Muscle of leg (tissue), 3 donors: ENCODE measurements at regions not wholly inside any gene's neighbourhood (a gene's known extent, or its start where the extent isn't known, plus 50 kb on each side); places are given as distances from the start of the nearest gene placed in this dataset.
"Not testable (repeated sequence)": the region's sequence is repeated elsewhere in the genome, so short reads cannot be mapped to it uniquely, and the experiment has no call there.

ENCODE experiments used
- DNase-seq: peaks from one replicate; pipeline ENCODE4 v3.0.0; 2013
- H3K27ac ChIP-seq: one replicate; pipeline ENCODE4 v1.5.1; 2013; ENCODE audit warnings: mild to moderate bottlenecking, low read length, control low read depth
- H3K27me3 ChIP-seq: one replicate; pipeline ENCODE4 v1.6.1; 2013; ENCODE audit warnings: low read length; ENCODE audit not compliant: control insufficient read depth, insufficient read depth
- H3K36me3 ChIP-seq: one replicate; pipeline ENCODE4 v1.6.1; 2013; ENCODE audit warnings: low read length; ENCODE audit not compliant: control insufficient read depth, insufficient read depth
- H3K4me1 ChIP-seq: one replicate; pipeline ENCODE4 v1.6.1; 2013; ENCODE audit warnings: low read length; ENCODE audit not compliant: control insufficient read depth, insufficient read depth
- H3K4me3 ChIP-seq: one replicate; pipeline ENCODE4 v1.5.1; 2013; ENCODE audit warnings: low read length, control low read depth
- H3K9me3 ChIP-seq: replicated peaks from 2 replicates; pipeline ENCODE4 v1.6.1; 2013; ENCODE audit warnings: low read depth, low read length; ENCODE audit not compliant: control insufficient read depth
- WGBS: methylation state at CpG from one replicate; pipeline ENCODE4 v1.1.5; 2013; ENCODE audit warnings: missing lambda C conversion rate; ENCODE audit not compliant: insufficient coverage; 5-methylcytosine and 5-hydroxymethylcytosine counted together

DNA sequence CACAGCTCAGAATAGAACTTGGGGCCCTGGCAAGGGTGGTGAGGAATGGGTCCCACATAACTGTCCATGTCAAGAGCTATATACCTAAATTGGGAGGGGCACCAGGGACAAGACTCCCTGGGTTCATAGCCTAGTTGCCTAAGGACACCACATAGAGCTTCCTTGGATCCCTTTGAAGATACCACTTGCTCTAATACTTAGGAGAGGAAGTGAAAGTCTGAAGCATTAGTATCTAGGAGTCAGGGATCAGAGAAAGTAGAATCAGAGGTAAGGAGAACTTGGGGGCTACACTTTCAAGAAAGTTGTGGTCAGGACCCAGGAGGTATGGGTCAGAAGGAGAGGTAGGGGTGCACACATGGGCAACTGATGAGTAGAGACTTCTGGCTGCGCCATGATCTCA is 318.2 kb upstream of the SLC39A10 start:
- Histone ChIP-seq H3K36me3 (no peaks in the 10 kb centered on the region), H3K27ac (no peak overlapping the region), H3K4me3 (no peak overlapping the region), H3K9me3 (no peaks in the 10 kb centered on the region), H3K4me1 (no peaks in the 10 kb centered on the region), H3K27me3 (no peaks in the 10 kb centered on the region)
- no peak for DNase-seq
- 88% methylated on average over 1 of the region's 1 CpG for WGBS

DNA sequence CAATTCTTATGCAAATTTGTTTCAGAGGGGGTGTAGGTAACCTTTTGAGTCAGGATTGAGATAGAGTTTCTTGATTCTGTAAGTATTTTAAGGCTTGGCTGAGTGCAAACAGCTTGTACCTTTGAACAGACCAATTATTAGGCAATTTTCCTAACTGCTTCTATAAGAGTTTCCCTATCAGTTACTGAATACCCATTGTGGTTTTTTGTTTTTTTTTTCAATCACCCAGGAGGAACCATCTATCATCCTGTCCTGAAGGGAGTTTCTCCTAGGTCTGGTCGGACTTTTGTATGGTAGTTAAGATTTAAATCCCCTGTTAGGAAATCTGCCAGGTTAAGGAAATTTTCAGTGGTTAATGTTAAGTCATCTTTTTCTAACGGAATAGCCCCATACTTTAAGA is 319.4 kb upstream of the SLC39A10 start:
- Histone ChIP-seq H3K36me3 (no peaks in the 10 kb centered on the region), H3K4me3 (no peak overlapping the region), H3K4me1 (no peaks in the 10 kb centered on the region), H3K9me3 (no peaks in the 10 kb centered on the region), H3K27me3 (no peaks in the 10 kb centered on the region), H3K27ac (no peak overlapping the region)
- no peak for DNase-seq
- WGBS, result no CpG with 5 or more reads among the region's 2 CpGs

DNA sequence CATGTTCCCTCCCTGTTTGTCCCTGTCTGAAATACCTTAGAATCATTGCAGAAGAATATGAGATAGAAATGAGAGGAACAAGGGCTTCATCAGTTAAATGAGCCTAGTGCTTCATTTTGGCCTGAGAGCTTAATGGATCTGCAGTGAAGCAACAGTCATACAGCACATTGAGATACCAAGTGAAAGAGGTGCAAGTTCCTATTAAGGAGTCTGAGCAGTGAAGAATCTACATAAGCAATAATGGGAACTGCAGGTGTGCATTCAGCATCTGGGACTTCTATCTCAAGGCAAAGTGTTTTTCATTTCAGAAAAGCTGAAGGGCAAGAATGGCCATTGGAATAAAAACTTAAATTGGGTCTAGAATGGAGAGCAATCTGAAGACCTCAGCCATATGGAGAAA is 323.2 kb upstream of the SLC39A10 start:
- Histone ChIP-seq H3K4me1 (no peaks in the 10 kb centered on the region), H3K9me3 (no peaks in the 10 kb centered on the region), H3K4me3 (no peak overlapping the region), H3K27ac (no peak overlapping the region), H3K36me3 (no peaks in the 10 kb centered on the region), H3K27me3 (no peaks in the 10 kb centered on the region)
- peak; percentile 36 for DNase-seq

DNA sequence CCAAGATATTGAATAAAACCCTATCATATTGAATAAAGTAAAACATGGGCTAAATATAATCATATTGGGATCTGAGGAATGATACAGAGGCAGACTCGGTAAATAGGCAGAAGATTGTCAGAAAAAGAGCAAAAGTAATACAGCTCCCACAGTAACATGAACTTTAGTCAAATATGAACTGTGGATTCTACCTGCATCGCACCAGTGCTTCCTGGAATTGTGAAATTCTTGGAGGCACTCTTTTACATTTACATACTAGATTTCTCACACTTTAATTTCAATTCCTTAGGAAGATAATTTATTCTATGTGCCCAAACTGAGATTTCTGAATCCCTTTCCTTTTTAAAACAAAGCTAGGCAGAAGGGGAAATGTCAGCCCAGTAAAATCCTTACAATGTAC is 325.1 kb upstream of the SLC39A10 start:
- no CpG with 5 or more reads among the region's 2 CpGs for WGBS
- H3K36me3 ChIP-seq, result no peaks in the 10 kb centered on the region
- no peaks in the 10 kb centered on the region for H3K9me3 ChIP-seq
- H3K27me3 ChIP-seq, result no peaks in the 10 kb centered on the region
- no peak for DNase-seq
- H3K27ac ChIP-seq, result no peak overlapping the region
- no peaks in the 10 kb centered on the region for H3K4me1 ChIP-seq
- H3K4me3 ChIP-seq, result no peak overlapping the region

DNA sequence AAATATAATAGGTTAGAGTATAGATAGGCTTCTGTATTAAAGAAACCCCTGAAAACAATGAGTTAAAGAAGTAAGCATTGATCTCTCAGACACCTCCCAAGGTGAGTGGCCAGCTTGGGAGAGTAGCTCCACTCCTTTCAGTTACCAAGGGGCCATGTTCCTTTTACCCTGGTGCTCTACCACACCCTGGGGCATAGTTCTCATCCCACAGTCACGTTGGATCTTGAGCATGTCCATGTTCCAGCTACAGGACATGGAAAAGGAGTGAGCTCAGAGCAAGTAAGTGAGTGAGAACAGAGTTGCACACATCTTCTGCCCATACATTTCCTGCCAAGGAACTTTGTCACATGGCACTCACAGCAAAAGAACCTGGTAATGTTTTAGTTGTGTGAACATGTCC is 325.9 kb upstream of the SLC39A10 start:
- Histone ChIP-seq H3K4me3 (no peak overlapping the region), H3K9me3 (no peaks in the 10 kb centered on the region), H3K4me1 (no peaks in the 10 kb centered on the region), H3K36me3 (no peaks in the 10 kb centered on the region), H3K27me3 (no peaks in the 10 kb centered on the region), H3K27ac (no peak overlapping the region)
- DNase-seq, result no peak
- no CpG with 5 or more reads among the region's 1 CpG for WGBS

DNA sequence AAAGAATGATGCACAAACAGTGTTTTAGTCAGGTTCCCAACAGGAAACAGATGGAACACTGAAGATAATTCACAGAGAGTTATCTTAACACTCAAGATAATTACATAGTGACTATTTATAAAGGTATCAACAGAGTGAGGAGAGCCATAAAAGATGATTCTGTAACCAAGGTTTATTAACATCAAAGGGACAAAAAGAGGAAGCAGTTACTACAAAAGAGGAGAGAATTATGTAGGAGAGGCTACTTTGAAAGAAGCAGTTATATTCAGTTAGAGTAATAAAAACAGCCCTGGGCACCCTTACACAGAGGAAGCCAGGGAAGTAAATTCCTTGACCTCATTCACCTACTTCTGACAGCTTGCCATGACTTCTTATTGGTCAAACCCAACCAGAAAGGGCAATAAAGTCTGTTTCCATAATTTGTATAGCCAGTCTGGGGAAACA is 326.5 kb upstream of the SLC39A10 start:
- Histone ChIP-seq H3K4me1 (no peaks in the 10 kb centered on the region), H3K36me3 (no peaks in the 10 kb centered on the region), H3K9me3 (no peaks in the 10 kb centered on the region), H3K4me3 (no peak overlapping the region), H3K27ac (no peak overlapping the region), H3K27me3 (no peaks in the 10 kb centered on the region)
- no peak for DNase-seq

DNA sequence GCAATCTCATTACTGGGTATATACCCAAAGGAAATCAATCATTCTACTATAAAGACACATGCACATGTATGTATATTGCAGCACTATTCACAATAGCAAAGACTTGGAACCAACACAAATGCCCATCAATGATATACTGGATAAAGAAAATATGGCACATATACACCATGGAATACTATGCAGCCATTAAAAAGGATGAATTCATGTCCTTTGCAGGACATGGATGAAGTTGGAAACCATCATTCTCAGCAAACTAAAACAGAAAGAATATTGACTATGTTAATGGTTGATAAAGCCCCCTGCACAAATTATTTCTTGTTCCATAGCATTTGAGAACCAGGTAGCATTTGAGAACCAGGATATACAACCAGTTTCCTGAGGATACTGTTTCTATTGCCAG is 327.2 kb upstream of the SLC39A10 start:
- not testable (repeated sequence) for H3K4me3 ChIP-seq, H3K36me3 ChIP-seq, H3K9me3 ChIP-seq, H3K4me1 ChIP-seq, H3K27me3 ChIP-seq, H3K27ac ChIP-seq, DNase-seq

DNA sequence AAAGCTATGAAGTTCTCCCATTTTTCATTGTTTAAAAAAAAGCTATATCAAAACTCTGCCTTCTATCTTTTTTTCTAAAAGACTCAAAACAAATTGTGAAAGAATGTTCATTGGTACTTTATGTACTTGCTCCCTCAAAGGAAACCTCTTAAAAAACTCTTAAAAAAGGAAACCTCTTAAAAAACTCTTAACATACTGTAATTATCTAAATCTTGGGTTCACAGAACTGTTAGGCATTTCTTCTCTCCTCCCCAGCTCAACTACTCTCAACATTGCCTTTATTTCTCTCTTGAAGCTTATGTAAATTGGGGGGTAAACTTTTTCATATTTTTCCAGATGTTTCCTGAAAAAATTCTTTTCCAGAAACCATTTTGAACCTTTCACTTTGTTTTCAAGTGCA is 330.5 kb upstream of the SLC39A10 start:
- Histone ChIP-seq H3K27ac (no peak overlapping the region), H3K4me3 (no peak overlapping the region), H3K4me1 (no peaks in the 10 kb centered on the region), H3K36me3 (no peaks in the 10 kb centered on the region), H3K27me3 (no peaks in the 10 kb centered on the region), H3K9me3 (peaks cover 2% of the 10 kb centered on the region)
- DNase-seq, result no peak

DNA sequence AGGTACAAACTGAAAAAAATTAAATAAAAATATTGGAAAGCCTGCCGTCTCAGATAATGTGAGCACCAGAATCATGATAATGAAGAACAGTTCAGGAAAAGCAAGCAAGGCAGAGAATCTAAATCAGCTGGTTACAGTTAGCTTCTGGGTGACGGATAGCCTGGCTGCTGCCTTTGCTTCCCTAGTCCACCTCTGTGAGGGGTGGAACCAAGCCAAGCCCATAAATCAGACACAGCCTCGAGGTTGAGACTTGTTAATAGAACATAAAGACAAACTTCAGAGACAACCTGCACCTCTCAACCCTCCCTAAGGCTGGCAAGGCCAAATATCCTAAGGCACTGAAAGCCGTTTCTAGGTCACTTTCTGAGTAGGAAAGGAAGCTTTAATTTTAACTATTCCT is 334.7 kb upstream of the SLC39A10 start:
- Histone ChIP-seq H3K36me3 (no peaks in the 10 kb centered on the region), H3K27me3 (no peaks in the 10 kb centered on the region), H3K9me3 (peaks cover 2% of the 10 kb centered on the region), H3K27ac (no peak overlapping the region), H3K4me1 (no peaks in the 10 kb centered on the region), H3K4me3 (no peak overlapping the region)
- WGBS, result 17% methylated on average over 2 of the region's 4 CpGs
- peak; percentile 35 for DNase-seq

DNA sequence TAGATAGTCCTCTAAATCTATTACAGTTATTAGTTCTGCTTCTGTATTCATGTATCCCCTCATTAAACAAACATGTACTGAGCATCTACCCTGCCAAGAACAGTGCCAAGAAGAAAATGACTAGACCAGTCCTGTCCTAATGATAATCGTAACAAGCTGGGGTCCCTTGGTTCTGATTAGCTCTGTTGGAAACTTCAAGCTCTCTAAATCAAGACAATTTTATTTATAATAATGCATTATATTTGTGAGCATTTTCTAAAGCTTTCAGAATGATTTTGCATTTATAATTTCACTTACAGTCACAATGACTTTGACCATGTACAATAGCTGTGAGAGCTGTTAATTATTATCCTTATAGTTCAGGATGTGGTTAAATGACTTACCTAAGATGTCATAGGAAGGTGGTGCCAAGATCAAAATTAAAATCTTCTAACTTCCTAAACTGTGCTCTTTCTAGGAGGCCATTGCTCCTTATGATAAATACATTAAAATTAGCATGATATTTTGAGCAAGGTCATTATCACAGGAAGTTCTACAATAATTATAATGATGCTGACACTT is 336.5 kb upstream of the SLC39A10 start:
- no peak overlapping the region for H3K4me3 ChIP-seq
- no peaks in the 10 kb centered on the region for H3K36me3 ChIP-seq
- H3K9me3 ChIP-seq, result peaks cover 2% of the 10 kb centered on the region
- H3K27ac ChIP-seq, result no peak overlapping the region
- DNase-seq, result peak; percentile 17
- H3K4me1 ChIP-seq, result no peaks in the 10 kb centered on the region
- no peaks in the 10 kb centered on the region for H3K27me3 ChIP-seq
- no CpG with 5 or more reads among the region's 1 CpG for WGBS

DNA sequence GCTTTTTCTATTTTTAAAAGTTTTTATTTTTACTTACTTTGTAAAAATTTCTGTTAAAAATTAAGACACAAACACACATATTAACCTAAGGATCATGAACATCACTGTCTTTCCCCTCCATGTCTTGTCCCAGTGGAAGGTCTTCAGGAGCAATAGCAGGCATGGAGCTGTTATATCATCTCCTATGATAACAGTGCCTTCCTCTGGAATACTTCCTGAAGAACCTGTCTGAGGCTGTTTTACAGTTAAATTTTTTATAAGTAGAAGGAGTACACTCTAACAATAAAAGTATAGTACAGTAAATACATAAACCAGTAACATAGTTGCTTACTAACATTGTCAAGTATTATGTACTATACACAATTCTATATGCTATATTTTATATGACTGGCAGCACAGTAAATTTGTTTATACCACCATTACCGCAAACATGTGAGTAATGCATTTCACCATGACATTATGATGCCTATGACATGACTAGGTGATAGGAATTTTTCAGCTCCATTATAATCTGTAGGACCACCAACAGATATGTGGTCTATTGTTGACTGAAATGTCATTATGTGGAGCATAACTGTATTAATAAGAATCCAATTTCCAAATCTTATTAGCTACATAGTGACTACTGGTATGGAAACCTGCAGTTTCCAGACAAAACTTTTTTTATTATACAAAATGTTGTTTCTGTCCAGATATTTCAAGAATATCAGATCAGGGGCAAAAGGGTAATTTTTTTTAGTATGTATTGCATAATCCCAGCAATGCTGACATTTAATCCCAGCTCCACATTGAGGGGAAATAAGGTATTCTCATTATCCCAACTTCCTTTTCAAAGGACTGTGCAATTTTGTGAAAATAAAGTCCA is 337.2 kb upstream of the SLC39A10 start:
- no peaks in the 10 kb centered on the region for H3K36me3 ChIP-seq
- H3K27ac ChIP-seq, result no peak overlapping the region
- no peak overlapping the region for H3K4me3 ChIP-seq
- DNase-seq, result no peak
- WGBS, result no CpG with 5 or more reads among the region's 1 CpG
- H3K27me3 ChIP-seq, result no peaks in the 10 kb centered on the region
- H3K4me1 ChIP-seq, result no peaks in the 10 kb centered on the region
- peaks cover 2% of the 10 kb centered on the region for H3K9me3 ChIP-seq
